ENCODE measurements at regions not wholly inside any gene's neighbourhood (a gene's known extent, or its start where the extent isn't known, plus 50 kb on each side); places are given as distances from the start of the nearest gene placed in this dataset.

DNA sequence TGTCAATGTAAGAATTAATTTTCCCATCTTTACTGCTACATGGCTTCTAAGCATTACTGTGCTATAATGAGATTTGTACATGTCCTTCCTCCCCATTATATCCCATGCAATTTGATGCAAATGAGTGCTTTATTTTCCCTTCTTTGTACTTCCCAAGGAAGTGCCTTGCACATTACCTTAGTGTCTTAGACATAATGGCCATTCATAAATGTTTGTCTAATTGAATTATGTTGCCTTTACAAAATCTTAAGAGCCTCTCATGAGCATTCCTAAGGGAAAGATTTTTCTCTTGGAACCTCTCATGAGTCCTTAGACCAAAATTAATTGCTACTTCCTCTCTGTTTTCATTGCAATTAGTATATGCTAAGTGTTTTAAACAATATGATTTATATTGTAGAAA, 741.7 kb downstream of the RERGL start:
- no peaks in the 10 kb centered on the region for H3K9me3 ChIP-seq (replicated peaks; ENCODE audit: insufficient read depth, low read length)
- H3K79me2 ChIP-seq (ENCODE audit: low read length): no peaks in the 10 kb centered on the region
- no peaks in the 10 kb centered on the region for H3F3A ChIP-seq (ENCODE audit: insufficient read depth, low read length)
- no peaks in the 10 kb centered on the region for H3K9me2 ChIP-seq (replicated peaks; ENCODE audit: insufficient read depth, low read length)
- H3K36me3 ChIP-seq (replicated peaks; ENCODE audit: insufficient read depth, low read length): no peaks in the 10 kb centered on the region
- no peaks in the 10 kb centered on the region for H3K27me3 ChIP-seq (replicated peaks; ENCODE audit: insufficient read depth, low read length)
- H3K4me3 ChIP-seq (ENCODE audit: low read length): no peak overlapping the region
- no peak overlapping the region for H2AFZ ChIP-seq (ENCODE audit: low read length)
- H3K4me1 ChIP-seq (ENCODE audit: low read length): no peaks in the 10 kb centered on the region
- TF ChIP-seq EZH2 (optimal IDR thresholded peaks at IDR 0.05; ENCODE audit: low read depth, low read length): no peak
- TF ChIP-seq EZH2phosphoT487 (IDR thresholded peaks at IDR 0.05; ENCODE audit: low read length): no peak
- TF ChIP-seq, protein P1, sequence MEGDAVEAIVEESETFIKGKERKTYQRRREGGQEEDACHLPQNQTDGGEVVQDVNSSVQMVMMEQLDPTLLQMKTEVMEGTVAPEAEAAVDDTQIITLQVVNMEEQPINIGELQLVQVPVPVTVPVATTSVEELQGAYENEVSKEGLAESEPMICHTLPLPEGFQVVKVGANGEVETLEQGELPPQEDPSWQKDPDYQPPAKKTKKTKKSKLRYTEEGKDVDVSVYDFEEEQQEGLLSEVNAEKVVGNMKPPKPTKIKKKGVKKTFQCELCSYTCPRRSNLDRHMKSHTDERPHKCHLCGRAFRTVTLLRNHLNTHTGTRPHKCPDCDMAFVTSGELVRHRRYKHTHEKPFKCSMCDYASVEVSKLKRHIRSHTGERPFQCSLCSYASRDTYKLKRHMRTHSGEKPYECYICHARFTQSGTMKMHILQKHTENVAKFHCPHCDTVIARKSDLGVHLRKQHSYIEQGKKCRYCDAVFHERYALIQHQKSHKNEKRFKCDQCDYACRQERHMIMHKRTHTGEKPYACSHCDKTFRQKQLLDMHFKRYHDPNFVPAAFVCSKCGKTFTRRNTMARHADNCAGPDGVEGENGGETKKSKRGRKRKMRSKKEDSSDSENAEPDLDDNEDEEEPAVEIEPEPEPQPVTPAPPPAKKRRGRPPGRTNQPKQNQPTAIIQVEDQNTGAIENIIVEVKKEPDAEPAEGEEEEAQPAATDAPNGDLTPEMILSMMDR (IDR thresholded peaks at IDR 0.05; ENCODE audit: low read length): no peak
- H3K27ac ChIP-seq (ENCODE audit: low read length): no peak overlapping the region
- no peak overlapping the region for H3K9ac ChIP-seq (ENCODE audit: low read length)
- H3K4me2 ChIP-seq (ENCODE audit: low read depth, low read length): no peak overlapping the region
- no peaks in the 10 kb centered on the region for H4K20me1 ChIP-seq (ENCODE audit: insufficient read depth, low read length)
- no peak for DNase-seq

- Histone ChIP-seq H4K20me1 (ENCODE audit: insufficient read depth, low read length) (no peaks in the 10 kb centered on the region), H3K9me2 (replicated peaks; ENCODE audit: insufficient read depth, low read length) (no peaks in the 10 kb centered on the region), H3K9ac (ENCODE audit: low read length) (no peak overlapping the region), H3K9me3 (replicated peaks; ENCODE audit: insufficient read depth, low read length) (no peaks in the 10 kb centered on the region), H3K79me2 (ENCODE audit: low read length) (no peaks in the 10 kb centered on the region), H3K27me3 (replicated peaks; ENCODE audit: insufficient read depth, low read length) (no peaks in the 10 kb centered on the region), H3K4me3 (ENCODE audit: low read length) (no peak overlapping the region), H3K27ac (ENCODE audit: low read length) (no peak overlapping the region), H3F3A (ENCODE audit: insufficient read depth, low read length) (no peaks in the 10 kb centered on the region), H3K36me3 (replicated peaks; ENCODE audit: insufficient read depth, low read length) (no peaks in the 10 kb centered on the region), H3K4me2 (ENCODE audit: low read depth, low read length) (no peak overlapping the region), H2AFZ (ENCODE audit: low read length) (no peak overlapping the region), H3K4me1 (ENCODE audit: low read length) (no peaks in the 10 kb centered on the region)
- TF ChIP-seq EZH2phosphoT487 (IDR thresholded peaks at IDR 0.05; ENCODE audit: low read length) (no peak), EZH2 (optimal IDR thresholded peaks at IDR 0.05; ENCODE audit: low read depth, low read length) (no peak)
- TF ChIP-seq, protein P1 (IDR thresholded peaks at IDR 0.05; ENCODE audit: low read length): no peak
- no peak for DNase-seq
Observed at GRCh38 chr12:17344649-17345048, 738.7 kb upstream of the LMO3 start.

DNA sequence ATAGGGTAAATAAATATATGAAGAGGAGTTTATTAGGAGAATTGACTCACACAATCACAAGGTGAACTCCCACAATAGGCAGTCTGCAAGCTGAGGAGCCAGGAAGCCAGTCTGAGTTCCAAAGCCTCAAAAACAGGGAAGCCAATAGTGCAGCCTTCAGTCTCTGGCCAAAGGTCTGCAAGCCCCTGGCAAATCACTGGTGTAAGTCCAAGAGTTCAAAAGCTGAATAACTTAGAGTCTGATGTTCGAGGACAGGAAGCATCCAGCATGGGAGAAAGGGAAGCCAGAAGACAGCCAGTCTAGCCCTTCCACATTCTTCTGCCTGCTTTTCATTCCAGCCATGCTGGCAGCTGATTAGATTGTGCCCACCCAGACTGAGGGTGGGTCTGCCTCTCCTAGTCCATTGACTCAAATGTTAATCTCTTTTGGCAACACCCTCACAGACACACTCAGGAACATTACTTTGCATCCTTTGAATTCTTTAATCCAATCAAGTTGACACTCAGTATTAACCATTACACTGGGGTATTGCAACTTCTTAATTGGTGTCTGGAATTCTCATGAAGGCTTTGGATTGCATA, 736.5 kb upstream of the LMO3 start:
- Histone ChIP-seq H3K9ac (ENCODE audit: low read length) (no peak overlapping the region), H3K9me3 (replicated peaks; ENCODE audit: insufficient read depth, low read length) (no peaks in the 10 kb centered on the region), H3K27me3 (replicated peaks; ENCODE audit: insufficient read depth, low read length) (no peaks in the 10 kb centered on the region), H3K36me3 (replicated peaks; ENCODE audit: insufficient read depth, low read length) (no peaks in the 10 kb centered on the region), H3K79me2 (ENCODE audit: low read length) (no peaks in the 10 kb centered on the region), H3K9me2 (replicated peaks; ENCODE audit: insufficient read depth, low read length) (no peaks in the 10 kb centered on the region), H4K20me1 (ENCODE audit: insufficient read depth, low read length) (no peaks in the 10 kb centered on the region), H3K27ac (ENCODE audit: low read length) (no peak overlapping the region), H3F3A (ENCODE audit: insufficient read depth, low read length) (no peaks in the 10 kb centered on the region), H3K4me1 (ENCODE audit: low read length) (no peaks in the 10 kb centered on the region), H2AFZ (ENCODE audit: low read length) (no peak overlapping the region), H3K4me2 (ENCODE audit: low read depth, low read length) (no peak overlapping the region), H3K4me3 (ENCODE audit: low read length) (no peak overlapping the region)
- TF ChIP-seq EZH2phosphoT487 (IDR thresholded peaks at IDR 0.05; ENCODE audit: low read length) (no peak), EZH2 (optimal IDR thresholded peaks at IDR 0.05; ENCODE audit: low read depth, low read length) (no peak)
- TF ChIP-seq, protein P1 (IDR thresholded peaks at IDR 0.05; ENCODE audit: low read length): no peak
- DNase-seq: no peak

All from MM.1S (cell line).